ENCODE measurements at regions not wholly inside any gene's neighbourhood (a gene's known extent, or its start where the extent isn't known, plus 50 kb on each side); places are given as distances from the start of the nearest gene placed in this dataset.

- BruUV-seq (replicated peaks), result no TSS peak
- Histone ChIP-seq H4K20me1 (ENCODE audit: low read length) (no peaks in the 10 kb centered on the region), H3K4me2 (ENCODE audit: low read length) (no peak overlapping the region), H3K4me1 (ENCODE audit: insufficient read depth, low read length) (no peaks in the 10 kb centered on the region), H3K27me3 (ENCODE audit: low read length) (no peaks in the 10 kb centered on the region), H3K36me3 (ENCODE audit: low read depth, low read length) (no peaks in the 10 kb centered on the region), H3K9ac (ENCODE audit: low read length) (no peak overlapping the region), H3K79me2 (ENCODE audit: low read length) (no peaks in the 10 kb centered on the region), H2AFZ (ENCODE audit: low read length) (no peak overlapping the region), H3K9me3 (ENCODE audit: low read length) (no peaks in the 10 kb centered on the region), H3K9me2 (replicated peaks; ENCODE audit: low read length) (no peaks in the 10 kb centered on the region), H3K27ac (ENCODE audit: low read length) (no peak overlapping the region), H3K4me3 (ENCODE audit: low read length) (no peak overlapping the region), H3F3A (ENCODE audit: low read length, unreplicated experiment) (no peaks in the 10 kb centered on the region)
- DNase-seq, result no peak
- no peak for TF ChIP-seq CTCF (conservative IDR thresholded peaks at IDR 0.05; ENCODE audit: low read depth, low read length)
- no peak for TF ChIP-seq EZH2 (IDR thresholded peaks at IDR 0.05; ENCODE audit: low read length, unreplicated experiment)
- no peak for TF ChIP-seq EZH2phosphoT487 (IDR thresholded peaks at IDR 0.05; ENCODE audit: borderline replicate concordance, low read length)
- intact Hi-C loops (cut with micrococcal nuclease), result no loop called here
- POLR2A ChIA-PET (ENCODE audit: unreplicated experiment), result no interaction called here
- CTCF ChIA-PET, result no interaction called here
- ATAC-seq, result no peak
Observed at GRCh38 chr22:48333816-48334735, 1493.6 kb downstream of the BRD1 start.

GRCh38 chr22:48333323-48333763 lies 1494.3 kb downstream of the BRD1 start:
- no TSS peak for BruUV-seq (replicated peaks)
- H3K27me3 ChIP-seq (ENCODE audit: low read length), result no peaks in the 10 kb centered on the region
- H2AFZ ChIP-seq (ENCODE audit: low read length), result no peak overlapping the region
- H3K9me2 ChIP-seq (replicated peaks; ENCODE audit: low read length), result no peaks in the 10 kb centered on the region
- no peak for ATAC-seq
- no peak for TF ChIP-seq EZH2phosphoT487 (IDR thresholded peaks at IDR 0.05; ENCODE audit: borderline replicate concordance, low read length)
- no peak for TF ChIP-seq EZH2 (IDR thresholded peaks at IDR 0.05; ENCODE audit: low read length, unreplicated experiment)
- TF ChIP-seq CTCF (conservative IDR thresholded peaks at IDR 0.05; ENCODE audit: low read depth, low read length), result no peak
- H3K27ac ChIP-seq (ENCODE audit: low read length), result no peak overlapping the region
- no peak overlapping the region for H3K4me2 ChIP-seq (ENCODE audit: low read length)
- no peaks in the 10 kb centered on the region for H3K4me1 ChIP-seq (ENCODE audit: insufficient read depth, low read length)
- H3K36me3 ChIP-seq (ENCODE audit: low read depth, low read length), result no peaks in the 10 kb centered on the region
- H3K79me2 ChIP-seq (ENCODE audit: low read length), result no peaks in the 10 kb centered on the region
- no peaks in the 10 kb centered on the region for H3F3A ChIP-seq (ENCODE audit: low read length, unreplicated experiment)
- no peaks in the 10 kb centered on the region for H3K9me3 ChIP-seq (ENCODE audit: low read length)
- H3K4me3 ChIP-seq (ENCODE audit: low read length), result no peak overlapping the region
- no peak overlapping the region for H3K9ac ChIP-seq (ENCODE audit: low read length)
- DNase-seq, result no peak
- intact Hi-C loops (cut with micrococcal nuclease), result no loop called here
- no peaks in the 10 kb centered on the region for H4K20me1 ChIP-seq (ENCODE audit: low read length)
- ChIA-PET CTCF (no interaction called here), POLR2A (ENCODE audit: unreplicated experiment) (no interaction called here)

All from PC-3 (cell line).